NOMO-1 (cell line): ENCODE measurements at regions not wholly inside any gene's neighbourhood (a gene's known extent, or its start where the extent isn't known, plus 50 kb on each side); places are given as distances from the start of the nearest gene placed in this dataset.

Source experiments
- DNase-seq, 2 experiments: peaks; one replicate each; lab custom pipeline; 2025; ENCODE audit not compliant: unreplicated experiment in 2 of 2; lab: John Stamatoyannopoulos, UW

DNA sequence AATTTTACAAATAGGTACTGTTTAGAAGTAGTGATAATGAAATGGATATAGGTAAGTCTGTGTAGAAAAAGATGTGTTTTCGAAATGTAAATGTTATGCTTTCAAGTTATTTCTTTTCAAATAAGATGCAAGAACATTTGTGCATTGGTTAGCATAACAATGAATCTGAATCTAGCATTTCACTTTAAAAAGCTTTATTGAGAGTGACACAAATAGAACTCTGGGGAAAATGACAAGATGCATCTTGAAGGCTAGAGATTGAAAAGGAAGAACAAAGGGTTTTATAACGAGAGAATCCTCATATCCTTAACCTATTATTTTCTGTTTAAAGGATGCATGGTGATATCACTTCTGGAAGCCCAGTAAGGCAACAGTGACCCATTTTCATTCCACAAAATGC, 639.9 kb upstream of the PTCHD4 start:
- DNase-seq = no peak

DNA sequence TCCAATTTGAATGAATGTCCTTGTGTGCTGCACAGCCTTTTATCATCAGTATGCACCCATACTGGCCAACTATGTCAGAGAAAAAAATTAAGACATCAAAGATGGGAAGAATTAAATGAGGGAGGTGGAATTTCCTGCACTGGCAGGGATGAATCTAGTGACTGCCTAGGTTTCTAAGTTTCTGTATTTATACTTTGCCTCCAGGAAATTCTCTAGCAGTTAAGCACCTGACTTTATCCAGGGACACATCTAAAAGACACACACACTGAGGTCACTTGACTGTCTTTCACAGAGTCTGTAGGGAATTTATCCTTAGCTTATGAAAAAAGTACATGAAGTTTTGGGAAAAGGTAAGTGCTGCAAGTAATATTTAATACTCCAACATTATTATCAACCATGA, 636.5 kb upstream of the PTCHD4 start:
- no peak for DNase-seq

DNA sequence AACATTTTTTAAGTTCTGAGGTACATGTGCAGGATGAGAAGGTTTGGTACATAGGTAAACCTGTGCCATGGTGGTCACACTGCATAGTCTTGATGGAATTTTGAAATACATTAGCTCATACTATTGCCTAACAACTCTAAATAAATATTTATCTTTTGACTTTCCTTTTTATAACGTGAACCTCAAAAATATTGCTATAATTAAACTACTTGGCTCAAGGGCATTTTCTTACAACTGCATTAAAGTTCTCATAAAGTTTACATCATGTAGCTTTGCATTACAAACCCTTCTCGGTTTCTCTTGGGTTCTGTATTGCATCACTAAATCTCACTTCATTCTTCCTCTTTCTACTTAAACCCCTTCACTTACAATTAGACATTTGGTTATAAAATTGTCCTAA, 636.0 kb upstream of the PTCHD4 start:
- DNase-seq = peak; percentile 38 to 83

DNA sequence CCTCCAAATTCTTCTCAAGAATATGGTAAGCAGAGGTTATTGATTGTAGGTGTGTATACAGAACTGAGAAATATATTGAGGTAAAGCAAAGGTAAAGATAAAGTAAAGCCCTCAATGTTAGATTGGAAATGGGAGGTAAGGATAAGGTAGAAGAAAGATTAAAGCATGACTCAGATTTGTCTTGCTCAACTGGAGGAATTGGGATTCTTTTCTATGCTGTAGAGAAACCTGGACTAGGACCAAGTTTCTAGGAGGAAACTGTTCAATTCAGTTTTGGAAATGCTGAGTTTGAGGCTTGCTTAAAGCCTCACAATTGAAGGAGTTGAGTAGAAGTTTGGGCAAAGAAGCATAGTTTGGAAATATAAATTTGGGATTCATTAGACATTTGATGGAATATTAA, 634.0 kb upstream of the PTCHD4 start:
- DNase-seq = no peak

DNA sequence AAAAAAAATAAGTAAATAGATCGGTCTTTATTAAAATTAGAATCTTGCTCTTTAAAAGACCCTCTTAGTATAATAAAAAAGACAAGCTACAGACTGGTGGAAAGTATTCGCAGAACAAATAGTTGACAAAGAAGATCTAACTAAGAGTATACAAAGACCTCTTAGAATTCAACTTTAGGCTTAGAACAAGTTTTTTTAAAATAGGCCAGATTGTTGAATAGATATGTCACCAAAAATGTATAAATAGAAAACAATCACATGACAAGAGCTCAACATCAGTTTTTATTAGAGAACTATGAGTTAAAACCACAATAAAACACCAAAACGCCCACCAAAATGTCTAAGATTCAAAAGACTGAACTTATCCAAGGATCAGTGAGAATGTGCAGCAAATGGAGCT, 632.7 kb upstream of the PTCHD4 start:
- no peak for DNase-seq

DNA sequence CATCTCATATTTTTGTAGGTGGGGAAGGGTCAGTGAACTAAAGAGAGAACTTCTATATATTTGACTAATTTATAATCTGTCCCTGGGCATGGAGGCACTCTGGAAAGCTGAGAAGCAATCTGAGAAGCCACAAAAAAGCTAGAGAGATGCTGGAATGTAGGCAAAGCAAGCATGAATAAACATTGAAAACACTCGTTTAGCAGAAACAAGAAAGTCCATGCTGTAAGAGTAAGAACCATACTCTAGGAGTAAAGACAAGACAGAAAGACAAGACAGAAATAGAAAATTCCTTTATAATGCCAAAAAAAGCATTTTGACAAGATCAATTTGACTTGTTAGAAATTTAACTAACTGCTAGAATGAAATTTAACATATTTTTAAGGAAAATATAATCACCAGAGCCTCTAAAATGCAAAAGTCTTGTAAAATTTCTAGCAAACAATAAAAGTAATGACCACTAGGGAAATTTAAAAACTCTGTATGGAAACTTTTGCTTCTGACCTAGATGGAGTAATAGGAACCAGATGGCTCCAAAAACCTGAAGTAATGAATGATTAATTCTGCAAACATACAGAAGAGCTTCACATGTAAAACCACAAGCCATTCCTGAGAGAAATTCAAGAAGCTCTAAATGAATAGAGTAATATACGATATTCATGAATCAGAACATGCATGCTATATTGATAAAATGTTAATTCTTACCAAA, 625.7 kb upstream of the PTCHD4 start:
- DNase-seq = no peak

DNA sequence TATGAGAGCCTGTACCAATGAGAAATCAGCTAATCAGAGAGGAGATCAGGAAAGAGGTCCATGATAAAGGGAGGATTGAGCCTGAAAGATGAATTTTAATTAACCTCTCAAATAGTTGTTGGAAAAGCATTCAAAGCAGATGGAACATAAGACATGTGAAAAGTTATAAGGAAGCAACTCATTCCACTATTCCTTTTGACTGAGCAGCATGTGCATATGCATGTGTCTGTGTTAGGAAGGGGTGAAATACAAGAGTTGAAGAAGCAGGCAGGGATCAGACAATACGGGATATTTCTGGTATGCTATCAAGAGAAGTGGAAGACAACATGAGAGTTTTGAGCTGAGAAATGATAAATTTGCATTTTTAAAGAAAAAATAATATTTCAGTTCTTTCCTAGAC, 624.8 kb upstream of the PTCHD4 start:
- no peak for DNase-seq

DNA sequence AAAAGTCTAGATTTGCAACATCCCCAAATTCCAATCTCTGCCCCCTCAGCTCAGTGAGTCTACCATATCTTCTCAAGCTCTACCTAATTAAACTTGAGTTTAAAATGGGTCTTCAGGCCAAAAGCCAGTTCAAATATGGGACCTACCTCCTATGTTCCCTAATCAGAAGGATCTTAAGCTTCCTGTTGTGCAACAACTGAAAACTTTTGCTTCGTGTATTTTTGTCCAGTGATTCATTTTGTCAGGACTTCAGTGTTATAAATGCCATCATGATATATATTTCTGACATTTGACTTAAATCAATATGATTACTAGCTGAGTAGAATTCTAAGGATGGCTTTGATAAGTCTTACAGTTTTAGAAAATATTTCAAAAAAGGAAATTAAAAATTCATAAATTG, 622.6 kb upstream of the PTCHD4 start:
- DNase-seq = peak in 1 of 2 experiments; percentile 26

DNA sequence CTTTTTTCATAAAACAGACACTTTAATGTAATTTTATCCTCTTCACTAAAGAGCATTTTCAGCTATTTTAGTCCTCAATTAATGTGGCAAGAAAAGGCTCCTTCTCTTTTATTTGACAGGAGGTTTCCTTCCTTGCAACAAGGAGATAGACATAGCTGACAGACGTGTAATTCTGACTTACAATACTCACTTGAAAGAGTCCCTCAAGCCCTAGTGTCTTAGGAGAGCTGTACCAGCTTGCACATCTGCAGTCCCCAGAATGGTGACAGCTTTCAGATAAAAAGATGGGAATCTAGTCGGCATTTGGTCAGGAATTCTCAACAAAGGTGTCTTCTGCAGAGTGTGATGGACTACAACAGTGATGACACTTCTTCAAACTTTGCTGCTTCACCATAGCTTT, 603.7 kb upstream of the PTCHD4 start:
- no peak for DNase-seq

DNA sequence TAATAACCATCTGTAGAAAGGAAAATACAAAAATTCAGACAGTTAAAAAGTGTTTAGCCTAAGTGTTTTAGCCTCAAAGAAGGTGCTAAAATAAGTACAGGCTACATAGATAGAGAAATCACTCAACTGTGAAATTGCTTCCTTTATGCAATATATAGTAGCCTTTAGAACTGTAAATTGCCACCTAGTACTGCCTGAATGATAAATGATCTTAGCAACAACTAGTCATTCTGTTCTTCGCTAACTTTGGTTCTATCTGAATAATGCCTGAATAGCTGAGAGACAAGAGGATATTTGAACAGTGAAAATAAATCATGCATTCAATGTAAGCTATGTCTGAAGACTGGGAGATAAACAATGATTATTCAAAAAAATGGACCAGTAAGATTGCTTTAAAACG, 603.3 kb upstream of the PTCHD4 start:
- no peak for DNase-seq

DNA sequence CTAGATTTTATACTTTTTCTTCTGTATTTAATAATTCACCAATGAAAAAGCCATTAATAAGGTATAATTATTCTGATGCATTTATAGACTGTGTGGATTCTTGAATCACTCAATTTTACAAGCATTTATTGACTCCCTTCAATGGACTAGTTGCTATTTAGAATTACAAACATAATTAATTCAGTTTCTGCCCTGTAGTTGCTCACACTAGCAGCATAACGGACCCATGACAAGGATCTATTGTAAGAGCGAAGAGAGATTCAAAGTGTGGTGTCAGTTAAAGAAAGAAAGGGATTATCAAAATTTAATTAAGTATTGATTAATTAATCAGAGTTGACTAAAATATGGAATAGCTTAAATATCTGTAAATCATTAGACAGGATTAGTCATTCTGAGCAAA, 602.6 kb upstream of the PTCHD4 start:
- DNase-seq = no peak

DNA sequence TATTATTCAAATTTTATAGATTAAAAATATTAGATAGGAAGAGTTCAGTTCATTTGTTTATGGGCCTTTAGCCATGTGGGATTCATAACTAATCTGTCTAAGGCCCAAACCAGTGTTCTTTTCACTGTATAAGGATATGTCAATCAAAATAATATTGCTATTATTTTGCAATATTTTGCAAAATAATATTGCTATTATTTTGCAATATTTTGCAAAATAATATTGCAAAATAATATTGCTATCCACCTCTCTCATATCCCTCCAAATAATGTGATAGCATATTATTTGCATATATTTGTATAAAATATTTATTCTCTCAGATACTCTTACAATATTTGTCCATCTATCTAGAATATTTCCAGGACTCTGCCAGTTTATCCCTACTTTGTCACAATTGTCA, 595.3 kb upstream of the PTCHD4 start:
- DNase-seq = no peak

DNA sequence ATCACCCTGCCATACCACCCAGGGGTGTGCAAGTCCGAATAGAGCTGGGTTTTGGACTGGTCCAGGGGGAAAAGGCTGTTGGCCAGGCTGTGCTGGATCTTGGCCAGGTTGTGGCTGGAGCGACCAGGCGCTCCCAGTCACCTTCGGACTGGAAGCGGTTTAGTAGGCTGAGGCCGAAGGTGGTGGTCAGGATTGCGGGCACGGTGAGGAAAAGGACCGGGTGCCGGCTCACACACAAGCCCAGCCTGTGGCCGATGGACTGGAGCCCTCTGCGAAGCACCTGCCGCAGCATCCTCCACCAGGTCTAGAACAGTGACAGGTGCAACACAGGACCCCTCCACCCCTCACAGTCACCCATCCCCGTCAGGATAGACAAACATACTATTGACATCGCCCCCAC, 590.6 kb upstream of the PTCHD4 start:
- DNase-seq = no peak

DNA sequence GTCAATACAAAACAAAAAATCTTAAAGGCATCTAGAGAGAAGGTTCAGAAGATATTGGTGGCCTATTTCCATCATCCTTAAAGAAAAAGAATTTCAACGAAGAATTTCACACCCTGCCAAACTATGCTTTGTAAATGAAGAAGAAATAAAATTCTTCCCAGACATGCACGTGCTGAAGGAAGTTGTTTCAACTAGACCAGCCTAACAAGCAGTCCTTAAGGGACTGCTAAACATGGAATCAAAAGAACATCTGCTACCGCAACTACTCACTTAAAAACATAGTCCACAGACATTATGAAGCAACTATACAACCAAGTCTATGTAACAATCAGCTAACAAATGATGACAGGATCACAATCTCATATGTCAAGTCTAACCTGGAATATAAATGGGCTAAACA, 584.9 kb upstream of the PTCHD4 start:
- no peak for DNase-seq

DNA sequence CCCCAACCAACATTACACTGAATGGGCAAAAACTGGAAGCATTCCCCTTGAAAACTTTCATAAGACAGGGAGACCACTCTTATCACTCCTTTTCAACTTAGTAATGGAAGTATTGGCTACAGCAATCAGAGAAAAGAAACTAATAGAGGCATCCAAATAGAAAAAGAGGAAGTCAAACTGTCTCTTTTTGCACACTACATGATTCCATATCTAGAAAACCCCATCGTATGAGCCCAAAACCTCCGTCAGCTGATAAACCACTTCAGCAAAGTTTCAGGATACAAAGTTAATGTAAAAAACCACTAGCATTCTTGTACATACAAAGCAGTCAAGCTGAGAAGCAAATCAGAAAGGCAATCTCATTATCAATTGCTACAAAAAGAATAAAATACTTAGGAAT, 580.4 kb upstream of the PTCHD4 start:
- DNase-seq = no peak

DNA sequence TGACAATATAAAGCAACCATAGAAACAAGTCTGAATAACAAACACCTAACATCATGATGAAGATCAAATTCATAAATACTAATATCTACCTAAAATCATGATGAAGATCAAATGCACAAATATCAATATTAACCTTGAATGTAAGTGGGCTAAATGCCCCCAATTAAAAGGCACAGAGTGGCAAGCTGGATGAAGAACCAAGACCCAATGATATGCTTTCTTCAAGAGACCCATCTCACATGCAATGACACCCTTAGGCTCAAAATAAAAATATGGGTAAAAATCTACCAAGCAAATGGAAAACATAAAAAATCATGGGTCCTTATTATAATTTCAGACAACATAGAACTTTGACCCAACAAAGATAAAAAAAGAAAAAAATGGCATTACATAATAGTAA, 578.5 kb upstream of the PTCHD4 start:
- no peak for DNase-seq

DNA sequence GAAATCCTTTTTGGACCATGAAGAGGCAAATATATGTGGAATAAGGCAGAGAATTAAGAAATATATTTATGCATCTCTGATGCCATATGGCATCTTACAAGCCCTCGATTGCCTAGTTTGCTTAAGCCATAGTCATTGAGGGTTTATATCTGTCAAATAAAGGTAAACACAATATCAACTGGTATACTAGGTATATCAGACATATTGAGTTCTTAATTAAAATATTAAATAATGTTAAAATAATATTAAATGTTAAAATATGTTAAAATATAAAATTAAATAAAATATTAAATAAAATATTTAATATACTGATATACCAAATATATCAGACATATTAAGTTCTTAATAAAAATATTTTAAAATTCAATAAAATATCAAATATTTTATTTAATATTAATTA, 567.4 kb upstream of the PTCHD4 start:
- DNase-seq = no peak

DNA sequence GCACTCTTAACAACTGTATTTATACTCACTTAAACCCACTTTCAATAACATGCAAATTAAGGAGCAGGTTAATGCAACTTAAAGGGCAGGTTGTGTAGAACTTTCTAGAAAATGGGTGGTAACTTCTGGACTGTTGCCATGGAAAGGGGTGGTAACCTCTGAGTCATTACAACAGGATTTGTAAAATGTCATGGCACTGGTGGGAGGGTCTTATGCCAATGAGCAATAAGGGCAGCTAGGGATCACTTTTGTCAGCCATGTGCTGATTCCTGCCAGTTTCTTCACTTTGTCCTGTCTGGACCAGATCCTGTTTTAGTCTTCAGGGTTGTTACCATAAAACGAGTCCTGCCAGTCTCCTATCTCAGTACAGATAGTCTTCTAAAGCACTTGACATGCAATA, 560.5 kb upstream of the PTCHD4 start:
- DNase-seq = no peak

DNA sequence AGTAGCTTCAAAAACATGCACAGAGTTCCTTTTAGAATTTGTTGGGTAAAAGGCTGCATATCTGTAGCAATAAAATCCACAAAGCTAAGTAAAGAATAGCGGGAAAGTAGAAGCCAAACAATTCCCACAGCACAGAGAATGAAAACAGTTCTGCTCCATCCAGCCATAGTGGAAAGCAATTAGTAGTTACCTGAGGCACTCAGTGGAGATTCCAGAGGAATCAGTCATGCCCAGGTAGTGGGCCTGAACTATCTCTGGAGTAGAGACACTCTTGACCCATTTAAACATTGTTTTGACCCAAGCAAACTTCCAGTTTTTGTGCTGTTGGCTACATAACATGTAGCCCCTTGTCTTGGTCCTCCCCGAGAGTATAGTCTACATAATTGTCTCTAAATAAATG, 559.5 kb upstream of the PTCHD4 start:
- no peak for DNase-seq

DNA sequence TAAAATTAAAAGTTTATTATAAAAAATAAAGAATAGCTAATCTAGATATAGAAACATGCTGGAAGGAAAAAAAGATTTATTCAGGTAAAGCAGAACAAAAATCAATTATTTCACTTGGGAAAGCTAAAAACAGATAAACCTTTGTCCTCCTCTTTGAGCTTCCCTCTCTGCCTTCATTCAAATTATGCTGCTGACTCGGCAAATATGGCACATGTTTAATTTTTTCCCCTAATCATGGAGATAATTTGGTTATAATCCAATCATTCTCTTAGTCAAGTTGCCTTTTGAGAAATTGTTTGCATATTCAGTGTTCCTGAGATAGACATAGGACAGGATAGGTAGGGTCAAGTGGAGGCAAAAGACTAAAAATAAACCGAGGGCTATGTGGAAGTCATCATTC, 556.8 kb upstream of the PTCHD4 start:
- DNase-seq = no peak

DNA sequence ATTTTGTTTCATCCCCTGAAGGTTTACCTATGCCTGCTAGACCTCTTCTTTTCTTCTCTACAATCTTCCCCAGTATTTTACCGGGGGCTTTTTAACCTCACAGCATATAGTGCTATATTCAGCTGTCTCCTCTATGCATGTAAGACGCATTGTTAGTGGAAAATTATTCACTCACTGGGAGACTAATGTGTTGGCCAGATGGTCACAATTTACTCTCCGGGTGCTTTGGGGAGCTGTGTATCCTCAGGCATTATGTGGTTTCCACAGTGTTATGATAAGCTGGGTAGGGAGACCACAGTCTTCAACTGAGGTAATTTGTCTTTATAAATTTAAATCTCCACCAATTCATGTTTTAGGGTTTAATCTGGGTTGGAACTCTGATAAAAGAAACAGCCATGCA, 553.8 kb upstream of the PTCHD4 start:
- no peak for DNase-seq

DNA sequence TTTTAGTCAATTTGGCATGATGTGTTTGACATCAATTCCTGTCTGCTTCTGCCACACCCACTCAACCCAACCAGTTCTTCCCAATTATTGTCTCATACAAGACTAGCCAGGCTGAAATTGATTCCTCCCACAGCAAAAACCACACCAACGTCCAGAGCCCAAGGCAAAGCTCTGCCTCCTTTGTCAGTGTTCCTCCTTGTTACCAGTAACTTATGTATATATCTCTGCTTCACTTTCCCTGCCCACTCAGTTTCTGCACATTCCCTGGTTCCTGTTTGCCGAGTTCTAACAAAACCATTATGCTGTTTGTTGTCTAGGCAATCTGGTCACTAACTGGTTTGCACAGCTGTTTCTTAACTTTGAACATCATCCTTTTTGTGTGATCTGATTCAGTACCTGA, 547.9 kb upstream of the PTCHD4 start:
- no peak for DNase-seq

DNA sequence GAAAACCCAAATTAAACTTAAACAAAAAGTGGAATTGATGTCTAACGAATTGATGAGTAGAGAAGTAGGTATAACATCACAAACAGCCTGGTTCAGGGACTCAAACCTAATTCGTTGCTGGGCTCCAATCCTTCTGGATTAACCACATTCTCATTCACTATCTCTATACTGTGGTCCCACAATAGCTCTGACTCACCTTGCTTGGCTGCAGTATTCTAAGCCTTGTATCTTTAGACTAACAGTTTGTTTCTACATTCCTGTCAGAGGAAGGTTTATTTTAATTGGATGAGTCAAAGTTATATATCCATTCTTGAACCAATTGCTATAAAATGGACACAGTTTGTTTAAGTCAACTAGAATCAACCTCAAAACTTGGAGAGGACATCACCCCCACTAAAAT, 530.5 kb upstream of the PTCHD4 start:
- no peak for DNase-seq
